GM21390 (cell line): ENCODE measurements at regions not wholly inside any gene's neighbourhood (a gene's known extent, or its start where the extent isn't known, plus 50 kb on each side); places are given as distances from the start of the nearest gene placed in this dataset.
"Not testable (repeated sequence)": the region's sequence is repeated elsewhere in the genome, so short reads cannot be mapped to it uniquely, and the experiment has no call there.

Source experiments
- ATAC-seq: cut with Tn5 transposase; IDR thresholded peaks from one replicate; pipeline ENCODE4 v1.9.1; 2021; ENCODE audit not compliant: unreplicated experiment

- no peak for ATAC-seq
Measured at GRCh38 chr14:85054178-85054577, 475.8 kb upstream of the FLRT2 start.

- ATAC-seq: no peak
Measured at GRCh38 chr14:85056267-85056666, 473.7 kb upstream of the FLRT2 start.

GRCh38 chr14:85057221-85057620 lies 472.7 kb upstream of the FLRT2 start:
- ATAC-seq: no peak

- no peak for ATAC-seq
Measured at GRCh38 chr14:85058150-85058549, 471.8 kb upstream of the FLRT2 start.

GRCh38 chr14:85060121-85060520 lies 469.8 kb upstream of the FLRT2 start:
- no peak for ATAC-seq

- ATAC-seq: no peak
Measured at GRCh38 chr14:85061256-85061655, 468.7 kb upstream of the FLRT2 start.

- ATAC-seq: no peak
Measured at GRCh38 chr14:85063747-85064146, 466.2 kb upstream of the FLRT2 start.

- no peak for ATAC-seq
Measured at GRCh38 chr14:85071447-85071846, 458.5 kb upstream of the FLRT2 start.

GRCh38 chr14:85074955-85075354 lies 455.0 kb upstream of the FLRT2 start:
- ATAC-seq: no peak

GRCh38 chr14:85075694-85076476 lies 454.1 kb upstream of the FLRT2 start:
- ATAC-seq: no peak

- ATAC-seq: not testable (repeated sequence)
Measured at GRCh38 chr14:85077716-85078115, 452.2 kb upstream of the FLRT2 start.

GRCh38 chr14:85079842-85080730 lies 449.9 kb upstream of the FLRT2 start:
- ATAC-seq: no peak

GRCh38 chr14:85084344-85084743 lies 445.6 kb upstream of the FLRT2 start:
- ATAC-seq: no peak

- ATAC-seq: no peak
Measured at GRCh38 chr14:85085981-85086380, 444.0 kb upstream of the FLRT2 start.

- no peak for ATAC-seq
Measured at GRCh38 chr14:85087201-85087600, 442.7 kb upstream of the FLRT2 start.

GRCh38 chr14:85088192-85088591 lies 441.8 kb upstream of the FLRT2 start:
- ATAC-seq: no peak

- ATAC-seq: no peak
Measured at GRCh38 chr14:85090681-85091080, 439.3 kb upstream of the FLRT2 start.

GRCh38 chr14:85093631-85094330 lies 436.2 kb upstream of the FLRT2 start:
- no peak for ATAC-seq

- no peak for ATAC-seq
Measured at GRCh38 chr14:85102591-85102990, 427.4 kb upstream of the FLRT2 start.

GRCh38 chr14:85106506-85106905 lies 423.4 kb upstream of the FLRT2 start:
- no peak for ATAC-seq

- ATAC-seq: no peak
Measured at GRCh38 chr14:85112762-85113161, 417.2 kb upstream of the FLRT2 start.

- ATAC-seq: no peak
Measured at GRCh38 chr14:85115921-85116320, 414.0 kb upstream of the FLRT2 start.
